CD4-positive, alpha-beta T cell (primary cell): ENCODE measurements at regions not wholly inside any gene's neighbourhood (a gene's known extent, or its start where the extent isn't known, plus 50 kb on each side); places are given as distances from the start of the nearest gene placed in this dataset.

Source experiments
- ATAC-seq: fragments of 200-7000 bp; cut with Tn5 transposase; one replicate; pipeline ENCODE4 v1.10.0; 2022; ENCODE audit warnings: mild to moderate bottlenecking; ENCODE audit not compliant: poor library complexity
- CTCF ChIA-PET: fragments of 350-600 bp; sonication (Branson Sonifier 250); formaldehyde crosslinking; loops from one replicate; lab custom pipeline; 2021; ENCODE audit warnings: antibody characterized with exemption, inconsistent platforms; lab: Charles Lee
- POLR2A ChIA-PET: fragments of 350-600 bp; sonication (Branson Sonifier 250); formaldehyde crosslinking; loops from one replicate; lab custom pipeline; 2021; ENCODE audit warnings: antibody characterized with exemption, inconsistent platforms; lab: Charles Lee
- DNase-seq, 14 experiments: peaks; one replicate each; pipeline ENCODE4 v3.0.0-alpha.2; 2013 to 2020; ENCODE audit warnings: mixed read lengths in 2 of 14
- H3K27ac ChIP-seq, 2 donors: one replicate each; pipeline versions ENCODE4 v1.5.1 to v1.7.0; 2013; ENCODE audit warnings: low read length in 2 of 2, low read depth in 1 of 2, mild to moderate bottlenecking in 1 of 2
- H3K27me3 ChIP-seq, 2 experiments: 1 replicate in 1 of 2; 2 replicates in 1 of 2; pipeline versions ENCODE4 v1.6.1 to v1.7.0; 2013; ENCODE audit warnings: low read length in 2 of 2, control low read depth in 1 of 2, mild to moderate bottlenecking in 1 of 2, moderate library complexity in 1 of 2; ENCODE audit not compliant: insufficient read depth in 2 of 2, control insufficient read depth in 1 of 2
- H3K36me3 ChIP-seq: one replicate; pipeline ENCODE4 v1.6.1; 2013; ENCODE audit warnings: low read length, control low read depth; ENCODE audit not compliant: insufficient read depth
- H3K4me1 ChIP-seq: one replicate; pipeline ENCODE4 v1.6.1; 2013; ENCODE audit warnings: low read length, control low read depth; ENCODE audit not compliant: insufficient read depth
- H3K4me3 ChIP-seq: one replicate; pipeline ENCODE4 v1.5.1; 2013; ENCODE audit warnings: mild to moderate bottlenecking, low read length, moderate library complexity
- H3K9me3 ChIP-seq, 2 experiments: 1 replicate in 1 of 2; 2 replicates in 1 of 2; pipeline versions ENCODE4 v1.6.1 to v1.7.0; 2013; ENCODE audit warnings: low read length in 2 of 2, mild to moderate bottlenecking in 2 of 2, control low read depth in 1 of 2, moderate library complexity in 1 of 2; ENCODE audit not compliant: control insufficient read depth in 1 of 2, insufficient read depth in 1 of 2
- H3K27ac Mint-ChIP-seq: one replicate; pipeline ENCODE4 v1.8.0; 2020; ENCODE audit warnings: mixed read lengths
- H3K27me3 Mint-ChIP-seq: one replicate; pipeline ENCODE4 v1.8.0; 2021; ENCODE audit warnings: mixed read lengths
- H3K36me3 Mint-ChIP-seq: one replicate; pipeline ENCODE4 v1.8.0; 2021; ENCODE audit warnings: low read depth, mixed read lengths
- H3K4me1 Mint-ChIP-seq: one replicate; pipeline ENCODE4 v1.8.0; 2021; ENCODE audit warnings: low read depth, mixed read lengths
- H3K4me3 Mint-ChIP-seq: one replicate; pipeline ENCODE4 v1.8.0; 2020; ENCODE audit warnings: mild to moderate bottlenecking, mixed read lengths
- H3K9me3 Mint-ChIP-seq: one replicate; pipeline ENCODE4 v1.8.0; 2020; ENCODE audit warnings: mixed read lengths
- intact Hi-C, 2 experiments: fragments of 100-400 bp; cut with DNase I in 1 of 2; cut with micrococcal nuclease in 1 of 2; formaldehyde crosslinking; loops; one replicate each; pipeline versions ENCODE4 v1.15.1 to v1.9.0; 2023 to 2025; cut with DNase I, micrococcal nuclease
- TF ChIP-seq, protein P1 (sequence below): fragments of 200-600 bp; IDR thresholded peaks from one replicate; pipeline ENCODE4 v1.8.0; 2022; ENCODE audit warnings: antibody characterized with exemption, mild to moderate bottlenecking

DNA sequence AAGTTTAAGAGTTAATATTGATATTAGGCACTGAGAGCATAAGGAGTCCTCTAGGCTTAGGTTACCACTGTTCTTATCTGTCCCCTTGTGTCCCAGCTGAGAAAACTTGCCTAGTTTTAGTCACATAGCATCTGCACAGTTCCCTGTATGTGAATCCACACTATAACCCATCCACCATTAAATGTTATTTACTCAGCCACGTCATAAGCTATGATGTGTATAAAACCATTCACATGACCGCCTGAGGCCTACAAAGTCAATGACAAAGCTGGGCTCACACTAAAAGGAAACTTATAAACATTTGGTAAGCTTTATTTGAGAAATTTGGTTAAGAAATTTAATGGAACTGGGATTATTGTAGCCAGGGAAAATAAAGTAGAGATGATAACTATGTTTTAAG, 59.2 kb upstream of the TFAP2D start:
- H3K27me3 ChIP-seq, result no peaks in the 10 kb centered on the region
- Mint-ChIP-seq H3K4me1 (no peaks in the 10 kb centered on the region), H3K4me3 (no peak overlapping the region), H3K9me3 (peaks cover 5% of the 10 kb centered on the region), H3K27me3 (no peaks in the 10 kb centered on the region), H3K36me3 (no peaks in the 10 kb centered on the region), H3K27ac (no peak overlapping the region)
- intact Hi-C loops, result no loop called here
- ChIA-PET POLR2A (no interaction called here), CTCF (no interaction called here)
- no peak for ATAC-seq
- no peak for DNase-seq
- no peak overlapping the region for H3K4me3 ChIP-seq
- TF ChIP-seq, protein P1, sequence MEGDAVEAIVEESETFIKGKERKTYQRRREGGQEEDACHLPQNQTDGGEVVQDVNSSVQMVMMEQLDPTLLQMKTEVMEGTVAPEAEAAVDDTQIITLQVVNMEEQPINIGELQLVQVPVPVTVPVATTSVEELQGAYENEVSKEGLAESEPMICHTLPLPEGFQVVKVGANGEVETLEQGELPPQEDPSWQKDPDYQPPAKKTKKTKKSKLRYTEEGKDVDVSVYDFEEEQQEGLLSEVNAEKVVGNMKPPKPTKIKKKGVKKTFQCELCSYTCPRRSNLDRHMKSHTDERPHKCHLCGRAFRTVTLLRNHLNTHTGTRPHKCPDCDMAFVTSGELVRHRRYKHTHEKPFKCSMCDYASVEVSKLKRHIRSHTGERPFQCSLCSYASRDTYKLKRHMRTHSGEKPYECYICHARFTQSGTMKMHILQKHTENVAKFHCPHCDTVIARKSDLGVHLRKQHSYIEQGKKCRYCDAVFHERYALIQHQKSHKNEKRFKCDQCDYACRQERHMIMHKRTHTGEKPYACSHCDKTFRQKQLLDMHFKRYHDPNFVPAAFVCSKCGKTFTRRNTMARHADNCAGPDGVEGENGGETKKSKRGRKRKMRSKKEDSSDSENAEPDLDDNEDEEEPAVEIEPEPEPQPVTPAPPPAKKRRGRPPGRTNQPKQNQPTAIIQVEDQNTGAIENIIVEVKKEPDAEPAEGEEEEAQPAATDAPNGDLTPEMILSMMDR, result no peak
- H3K27ac ChIP-seq, result no peak overlapping the region
- H3K9me3 ChIP-seq, result peaks cover 3 to 7% of the 10 kb centered on the region in 2 experiments
- no peaks in the 10 kb centered on the region for H3K36me3 ChIP-seq
- no peaks in the 10 kb centered on the region for H3K4me1 ChIP-seq

DNA sequence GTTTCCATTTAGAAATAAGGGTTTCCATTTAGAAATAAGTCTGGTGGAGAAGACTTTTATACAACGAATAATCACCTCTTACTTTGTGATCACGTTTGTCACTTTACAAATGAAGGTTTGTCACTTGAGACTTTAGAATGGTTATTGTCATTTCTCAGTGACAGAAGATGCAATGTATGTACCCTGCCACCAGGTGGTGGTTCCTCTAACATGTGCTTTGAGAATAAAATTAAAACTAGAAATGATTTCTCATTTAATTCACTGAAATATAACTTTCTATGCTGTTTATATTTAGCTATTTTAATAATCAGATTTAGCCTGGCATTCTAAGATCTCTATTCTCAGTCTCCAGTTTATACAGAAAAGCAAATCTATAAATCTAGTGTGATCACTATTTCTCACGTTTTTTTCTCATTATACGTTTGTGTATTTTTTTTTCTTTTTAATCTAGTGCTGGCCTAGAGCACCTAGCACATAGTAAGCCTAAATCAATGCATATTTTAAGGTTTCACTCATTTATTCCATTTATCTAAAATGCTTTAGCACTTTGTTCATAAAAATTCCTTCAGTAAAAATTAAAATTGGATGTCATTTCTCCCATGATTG, 57.4 kb upstream of the TFAP2D start:
- CTCF ChIA-PET, result no interaction called here
- intact Hi-C loops, result no loop called here
- ATAC-seq, result no peak

DNA sequence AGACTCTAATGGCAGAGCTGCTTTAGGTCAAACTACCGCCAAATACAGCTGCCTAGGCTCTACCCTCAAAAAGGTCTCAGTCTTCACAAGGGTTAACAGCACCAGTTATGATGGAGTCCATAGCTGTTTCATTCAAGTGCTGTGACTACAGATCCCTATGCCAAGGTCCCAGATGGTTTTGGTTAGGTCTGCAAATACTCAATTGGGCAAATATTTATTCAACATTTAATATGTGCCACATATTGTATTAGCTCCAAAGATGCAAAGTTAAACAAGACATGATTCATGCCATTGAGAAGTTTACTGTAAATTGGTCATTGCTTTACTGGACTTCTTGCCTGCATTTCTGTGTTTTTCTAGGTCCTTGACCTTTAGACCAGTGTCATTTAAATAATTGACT, 55.8 kb upstream of the TFAP2D start:
- Histone ChIP-seq H3K27ac (no peak overlapping the region), H3K27me3 (no peaks in the 10 kb centered on the region), H3K36me3 (no peaks in the 10 kb centered on the region), H3K4me3 (no peak overlapping the region), H3K9me3 (no peaks in the 10 kb centered on the region), H3K4me1 (no peaks in the 10 kb centered on the region)
- Mint-ChIP-seq H3K9me3 (no peaks in the 10 kb centered on the region), H3K27ac (no peak overlapping the region), H3K4me3 (no peak overlapping the region), H3K27me3 (no peaks in the 10 kb centered on the region), H3K36me3 (no peaks in the 10 kb centered on the region), H3K4me1 (no peaks in the 10 kb centered on the region)
- CTCF ChIA-PET, result interaction anchor here (0.6 kb wide), 1 partner anchor 15 kb away, joined by 3 read pairs; no protein-coding TSS in a partner anchor
- no peak for DNase-seq
- POLR2A ChIA-PET, result no interaction called here
- TF ChIP-seq, protein P1, result no peak
- ATAC-seq, result no peak
- intact Hi-C loops, result no loop called here

More for the DNA sequence above, 57.4 kb upstream of the TFAP2D start:
- Mint-ChIP-seq H3K4me1 (no peaks in the 10 kb centered on the region), H3K4me3 (no peak overlapping the region), H3K9me3 (peaks cover 5% of the 10 kb centered on the region), H3K27ac (no peak overlapping the region), H3K36me3 (no peaks in the 10 kb centered on the region), H3K27me3 (no peaks in the 10 kb centered on the region)
- POLR2A ChIA-PET, result no interaction called here
- Histone ChIP-seq H3K27me3 (no peaks in the 10 kb centered on the region), H3K4me1 (no peaks in the 10 kb centered on the region), H3K9me3 (no peaks in the 10 kb centered on the region), H3K27ac (no peak overlapping the region), H3K4me3 (no peak overlapping the region), H3K36me3 (no peaks in the 10 kb centered on the region)
- TF ChIP-seq, protein P1, result no peak
- DNase-seq, result no peak
